CD4-positive, alpha-beta T cell treated with Interleukin-4 for 4 hours (primary cell): ENCODE measurements at regions not wholly inside any gene's neighbourhood (a gene's known extent, or its start where the extent isn't known, plus 50 kb on each side); places are given as distances from the start of the nearest gene placed in this dataset.

Experiments
- DNase-seq: peaks from one replicate; pipeline ENCODE4 v3.0.0-alpha.2; 2020

- DNase-seq, result no peak
Measured at GRCh38 chr2:126748188-126748760, 92.3 kb downstream of the GYPC start.

GRCh38 chr2:126748929-126749518, 93.1 kb downstream of the GYPC start:
- DNase-seq, result no peak

- no peak for DNase-seq
Measured at GRCh38 chr2:126749537-126749936, 93.6 kb downstream of the GYPC start.

GRCh38 chr2:126750506-126750905, 94.5 kb downstream of the GYPC start:
- DNase-seq, result no peak

GRCh38 chr2:126751477-126751876, 95.5 kb downstream of the GYPC start:
- DNase-seq, result no peak

GRCh38 chr2:126752876-126753275, 96.9 kb downstream of the GYPC start:
- no peak for DNase-seq

GRCh38 chr2:126753501-126754212, 97.7 kb downstream of the GYPC start:
- DNase-seq, result no peak

GRCh38 chr2:126754240-126755004, 98.5 kb downstream of the GYPC start:
- no peak for DNase-seq

GRCh38 chr2:126756125-126756524, 100.2 kb downstream of the GYPC start:
- DNase-seq, result no peak

GRCh38 chr2:126761256-126761980, 105.5 kb downstream of the GYPC start:
- DNase-seq, result no peak

- peak; percentile 53 for DNase-seq
Measured at GRCh38 chr2:126761981-126762878, 106.3 kb downstream of the GYPC start.

GRCh38 chr2:126764686-126765265, 108.8 kb downstream of the GYPC start:
- DNase-seq, result no peak

- DNase-seq, result no peak
Measured at GRCh38 chr2:126765395-126765794, 109.4 kb downstream of the GYPC start.

GRCh38 chr2:126766295-126766968, 110.5 kb downstream of the GYPC start:
- DNase-seq, result no peak

GRCh38 chr2:126766969-126767296, 111.0 kb downstream of the GYPC start:
- no peak for DNase-seq

GRCh38 chr2:126769118-126769517, 113.2 kb downstream of the GYPC start:
- DNase-seq, result no peak

GRCh38 chr2:126770466-126770865, 114.5 kb downstream of the GYPC start:
- DNase-seq, result no peak

- DNase-seq, result no peak
Measured at GRCh38 chr2:126771094-126771493, 115.1 kb downstream of the GYPC start.

GRCh38 chr2:126771501-126772195, 115.7 kb downstream of the GYPC start:
- no peak for DNase-seq

- DNase-seq, result no peak
Measured at GRCh38 chr2:126774290-126774689, 118.3 kb downstream of the GYPC start.
